ENCODE measurements at regions not wholly inside any gene's neighbourhood (a gene's known extent, or its start where the extent isn't known, plus 50 kb on each side); places are given as distances from the start of the nearest gene placed in this dataset.

DNA sequence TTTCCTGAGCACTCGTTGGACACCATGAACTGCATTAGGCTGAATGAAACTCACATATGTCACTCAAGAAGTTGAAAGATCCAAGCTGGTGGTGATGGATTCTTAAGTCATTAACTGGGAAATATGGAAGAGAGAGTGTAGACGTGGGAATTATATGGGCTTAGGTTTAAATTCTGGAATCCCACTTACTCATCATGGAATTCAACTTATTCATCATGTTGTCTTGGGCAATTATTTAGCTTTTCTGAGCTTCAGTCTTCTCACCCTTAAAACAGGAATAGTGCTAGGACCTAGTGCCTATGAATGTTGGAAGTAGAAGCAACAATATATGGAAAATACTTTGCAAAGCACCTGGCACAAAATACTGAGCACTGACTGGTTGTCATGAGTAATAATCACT, 292.4 kb upstream of the TBX3 start:
- no peak overlapping the region for H3K9ac ChIP-seq (ENCODE audit: low read length)
- H3K27ac ChIP-seq (ENCODE audit: low read length), result no peak overlapping the region
- no peak overlapping the region for H2AFZ ChIP-seq (ENCODE audit: low read depth, low read length)
- no peaks in the 10 kb centered on the region for H3K9me2 ChIP-seq (ENCODE audit: insufficient read depth, low read length)
- H3K27me3 ChIP-seq (ENCODE audit: insufficient read depth, low read depth, low read length), result no peaks in the 10 kb centered on the region
- H4K20me1 ChIP-seq (ENCODE audit: insufficient read depth), result no peaks in the 10 kb centered on the region
- H3K4me2 ChIP-seq (ENCODE audit: low read length), result no peak overlapping the region
- no peaks in the 10 kb centered on the region for H3K79me2 ChIP-seq (replicated peaks; ENCODE audit: insufficient read depth, low read length)
- no peaks in the 10 kb centered on the region for H3K9me3 ChIP-seq (ENCODE audit: low read length)
- no peak overlapping the region for H3K4me3 ChIP-seq (ENCODE audit: low read length)
- H3F3A ChIP-seq (ENCODE audit: insufficient read depth, low read length, poor library complexity, severe bottlenecking), result no peaks in the 10 kb centered on the region
- TF ChIP-seq EP300 (conservative IDR thresholded peaks at IDR 0.05; ENCODE audit: poor library complexity, severe bottlenecking), result no peak
- TF ChIP-seq SMC3 (conservative IDR thresholded peaks at IDR 0.05; ENCODE audit: poor library complexity), result no peak
- no peak for TF ChIP-seq TAF1 (IDR thresholded peaks at IDR 0.05; ENCODE audit: low read depth)
- TF ChIP-seq, protein P1, sequence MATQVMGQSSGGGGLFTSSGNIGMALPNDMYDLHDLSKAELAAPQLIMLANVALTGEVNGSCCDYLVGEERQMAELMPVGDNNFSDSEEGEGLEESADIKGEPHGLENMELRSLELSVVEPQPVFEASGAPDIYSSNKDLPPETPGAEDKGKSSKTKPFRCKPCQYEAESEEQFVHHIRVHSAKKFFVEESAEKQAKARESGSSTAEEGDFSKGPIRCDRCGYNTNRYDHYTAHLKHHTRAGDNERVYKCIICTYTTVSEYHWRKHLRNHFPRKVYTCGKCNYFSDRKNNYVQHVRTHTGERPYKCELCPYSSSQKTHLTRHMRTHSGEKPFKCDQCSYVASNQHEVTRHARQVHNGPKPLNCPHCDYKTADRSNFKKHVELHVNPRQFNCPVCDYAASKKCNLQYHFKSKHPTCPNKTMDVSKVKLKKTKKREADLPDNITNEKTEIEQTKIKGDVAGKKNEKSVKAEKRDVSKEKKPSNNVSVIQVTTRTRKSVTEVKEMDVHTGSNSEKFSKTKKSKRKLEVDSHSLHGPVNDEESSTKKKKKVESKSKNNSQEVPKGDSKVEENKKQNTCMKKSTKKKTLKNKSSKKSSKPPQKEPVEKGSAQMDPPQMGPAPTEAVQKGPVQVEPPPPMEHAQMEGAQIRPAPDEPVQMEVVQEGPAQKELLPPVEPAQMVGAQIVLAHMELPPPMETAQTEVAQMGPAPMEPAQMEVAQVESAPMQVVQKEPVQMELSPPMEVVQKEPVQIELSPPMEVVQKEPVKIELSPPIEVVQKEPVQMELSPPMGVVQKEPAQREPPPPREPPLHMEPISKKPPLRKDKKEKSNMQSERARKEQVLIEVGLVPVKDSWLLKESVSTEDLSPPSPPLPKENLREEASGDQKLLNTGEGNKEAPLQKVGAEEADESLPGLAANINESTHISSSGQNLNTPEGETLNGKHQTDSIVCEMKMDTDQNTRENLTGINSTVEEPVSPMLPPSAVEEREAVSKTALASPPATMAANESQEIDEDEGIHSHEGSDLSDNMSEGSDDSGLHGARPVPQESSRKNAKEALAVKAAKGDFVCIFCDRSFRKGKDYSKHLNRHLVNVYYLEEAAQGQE (IDR thresholded peaks at IDR 0.05; ENCODE audit: borderline replicate concordance), result no peak
- no peak for TF ChIP-seq MXI1 (conservative IDR thresholded peaks at IDR 0.05; ENCODE audit: poor library complexity, severe bottlenecking)
- TF ChIP-seq EZH2 (IDR thresholded peaks at IDR 0.05; ENCODE audit: borderline replicate concordance, insufficient read depth, low read length, poor library complexity, severe bottlenecking), result no peak
- TF ChIP-seq POLR2AphosphoS5 (IDR thresholded peaks at IDR 0.05), result no peak
- TF ChIP-seq, protein P2, sequence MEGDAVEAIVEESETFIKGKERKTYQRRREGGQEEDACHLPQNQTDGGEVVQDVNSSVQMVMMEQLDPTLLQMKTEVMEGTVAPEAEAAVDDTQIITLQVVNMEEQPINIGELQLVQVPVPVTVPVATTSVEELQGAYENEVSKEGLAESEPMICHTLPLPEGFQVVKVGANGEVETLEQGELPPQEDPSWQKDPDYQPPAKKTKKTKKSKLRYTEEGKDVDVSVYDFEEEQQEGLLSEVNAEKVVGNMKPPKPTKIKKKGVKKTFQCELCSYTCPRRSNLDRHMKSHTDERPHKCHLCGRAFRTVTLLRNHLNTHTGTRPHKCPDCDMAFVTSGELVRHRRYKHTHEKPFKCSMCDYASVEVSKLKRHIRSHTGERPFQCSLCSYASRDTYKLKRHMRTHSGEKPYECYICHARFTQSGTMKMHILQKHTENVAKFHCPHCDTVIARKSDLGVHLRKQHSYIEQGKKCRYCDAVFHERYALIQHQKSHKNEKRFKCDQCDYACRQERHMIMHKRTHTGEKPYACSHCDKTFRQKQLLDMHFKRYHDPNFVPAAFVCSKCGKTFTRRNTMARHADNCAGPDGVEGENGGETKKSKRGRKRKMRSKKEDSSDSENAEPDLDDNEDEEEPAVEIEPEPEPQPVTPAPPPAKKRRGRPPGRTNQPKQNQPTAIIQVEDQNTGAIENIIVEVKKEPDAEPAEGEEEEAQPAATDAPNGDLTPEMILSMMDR (IDR thresholded peaks at IDR 0.05; ENCODE audit: poor library complexity, severe bottlenecking), result no peak
- TF ChIP-seq RAD21 (conservative IDR thresholded peaks at IDR 0.05), result no peak
- no peaks in the 10 kb centered on the region for H3K36me3 ChIP-seq (ENCODE audit: insufficient read depth, low read length)

DNA sequence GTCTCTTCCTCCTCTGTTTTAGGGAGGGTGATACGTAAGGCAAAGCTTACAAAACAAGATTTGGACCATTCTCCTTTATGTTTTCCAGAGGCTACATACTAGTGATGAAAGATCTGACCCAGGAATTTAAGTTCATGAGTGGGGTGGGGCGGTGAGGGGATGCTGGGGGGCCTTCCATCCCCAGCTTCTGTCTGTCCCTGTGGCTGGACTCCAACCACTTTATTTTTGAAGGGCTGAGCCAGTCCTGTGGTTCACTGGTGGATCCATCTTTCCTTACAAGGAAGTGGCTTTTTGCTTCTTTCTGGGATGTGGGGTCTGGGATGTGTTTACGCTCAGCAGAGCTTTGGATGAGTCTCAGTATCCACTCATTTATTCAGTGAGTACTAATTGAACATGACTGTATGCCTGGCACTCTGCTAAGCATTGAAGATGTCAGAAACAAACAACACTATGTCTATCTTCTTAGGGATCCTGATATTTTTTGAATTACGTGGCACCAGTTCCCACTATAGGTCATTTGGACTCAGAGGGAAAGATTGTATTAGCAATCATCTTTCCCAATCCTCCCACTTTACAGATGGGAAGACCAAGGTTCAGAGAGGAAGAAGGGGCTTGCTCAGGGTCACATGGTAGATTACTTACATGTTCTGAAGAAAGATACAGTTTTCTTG, 291.8 kb upstream of the TBX3 start:
- no peaks in the 10 kb centered on the region for H4K20me1 ChIP-seq (ENCODE audit: insufficient read depth)
- no peak overlapping the region for H2AFZ ChIP-seq (ENCODE audit: low read depth, low read length)
- no peaks in the 10 kb centered on the region for H3K79me2 ChIP-seq (replicated peaks; ENCODE audit: insufficient read depth, low read length)
- no peak overlapping the region for H3K4me2 ChIP-seq (ENCODE audit: low read length)
- H3K27ac ChIP-seq (ENCODE audit: low read length), result no peak overlapping the region
- no peak overlapping the region for H3K9ac ChIP-seq (ENCODE audit: low read length)
- H3K27me3 ChIP-seq (ENCODE audit: insufficient read depth, low read depth, low read length), result no peaks in the 10 kb centered on the region
- no peaks in the 10 kb centered on the region for H3K9me3 ChIP-seq (ENCODE audit: low read length)
- H3F3A ChIP-seq (ENCODE audit: insufficient read depth, low read length, poor library complexity, severe bottlenecking), result no peaks in the 10 kb centered on the region
- H3K36me3 ChIP-seq (ENCODE audit: insufficient read depth, low read length), result no peaks in the 10 kb centered on the region
- H3K9me2 ChIP-seq (ENCODE audit: insufficient read depth, low read length), result no peaks in the 10 kb centered on the region
- no peak overlapping the region for H3K4me3 ChIP-seq (ENCODE audit: low read length)
- TF ChIP-seq TAF1 (IDR thresholded peaks at IDR 0.05; ENCODE audit: low read depth) (no peak), MXI1 (conservative IDR thresholded peaks at IDR 0.05; ENCODE audit: poor library complexity, severe bottlenecking) (no peak), EP300 (conservative IDR thresholded peaks at IDR 0.05; ENCODE audit: poor library complexity, severe bottlenecking) (no peak), POLR2AphosphoS5 (IDR thresholded peaks at IDR 0.05) (no peak), EZH2 (IDR thresholded peaks at IDR 0.05; ENCODE audit: borderline replicate concordance, insufficient read depth, low read length, poor library complexity, severe bottlenecking) (no peak), SMC3 (conservative IDR thresholded peaks at IDR 0.05; ENCODE audit: poor library complexity) (no peak), RAD21 (conservative IDR thresholded peaks at IDR 0.05) (no peak)
- TF ChIP-seq, protein P2 (IDR thresholded peaks at IDR 0.05; ENCODE audit: poor library complexity, severe bottlenecking), result no peak
- TF ChIP-seq, protein P1 (IDR thresholded peaks at IDR 0.05; ENCODE audit: borderline replicate concordance), result no peak
